GM12891 (cell line): ENCODE measurements at regions not wholly inside any gene's neighbourhood (a gene's known extent, or its start where the extent isn't known, plus 50 kb on each side); places are given as distances from the start of the nearest gene placed in this dataset.
"Not testable (repeated sequence)": the region's sequence is repeated elsewhere in the genome, so short reads cannot be mapped to it uniquely, and the experiment has no call there.

Source experiments
- POLR2AphosphoS5 ChIP-seq: IDR thresholded peaks from 2 replicates; pipeline ENCODE4 v1.6.1; 2011; ENCODE audit warnings: low read depth, low read length, control low read depth
- TAF1 ChIP-seq: IDR thresholded peaks from 2 replicates; pipeline ENCODE4 v1.6.1; 2011; ENCODE audit warnings: low read depth, low read length, control low read depth

- TF ChIP-seq POLR2AphosphoS5, TAF1: not testable (repeated sequence)
Observed at GRCh38 chrY:6382390-6383165, 136.6 kb downstream of the TSPY2 start.
